ENCODE measurements at regions not wholly inside any gene's neighbourhood (a gene's known extent, or its start where the extent isn't known, plus 50 kb on each side); places are given as distances from the start of the nearest gene placed in this dataset.

DNA sequence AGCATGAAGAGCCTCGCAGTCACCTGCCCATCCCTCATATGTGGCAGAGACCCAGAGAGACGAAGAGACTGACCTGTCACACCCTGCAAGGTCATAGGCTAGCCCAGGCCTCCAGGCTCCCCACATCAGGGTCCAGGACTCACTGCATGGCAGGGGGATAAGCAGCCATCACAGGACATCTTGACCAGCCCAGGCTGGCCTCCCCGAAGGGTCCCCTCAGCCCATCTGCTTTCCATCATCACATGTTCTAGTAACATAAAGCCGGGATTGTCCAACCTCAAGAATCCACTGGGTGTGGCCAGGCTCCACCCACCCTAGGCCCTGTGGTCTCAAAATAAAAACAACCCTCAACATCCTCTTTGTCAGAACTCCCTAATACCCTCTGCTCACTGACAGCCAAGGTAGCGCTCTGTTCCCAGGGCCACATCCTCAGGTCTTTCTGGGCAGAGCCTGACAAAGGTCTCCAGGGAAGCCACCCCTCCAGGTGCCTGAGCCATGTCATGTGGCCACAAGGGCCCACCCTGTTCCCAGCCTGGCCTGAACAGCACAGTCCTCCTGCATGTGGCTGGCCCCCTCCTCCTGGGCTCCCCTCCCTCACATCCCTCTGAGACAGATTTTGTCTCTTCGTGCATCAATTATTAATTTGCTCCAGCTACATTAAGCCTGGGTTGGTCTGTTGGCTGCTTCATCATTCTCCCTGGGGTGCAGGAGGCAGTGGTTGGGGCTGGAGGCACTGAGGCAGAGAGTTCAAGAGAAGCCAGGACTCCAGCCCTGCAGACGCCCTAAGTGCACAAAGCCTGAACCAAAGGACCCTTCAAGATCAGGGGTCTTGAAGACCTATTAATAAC lies 131.8 kb upstream of the UNC5B start (continued):
- TF ChIP-seq, protein P1, sequence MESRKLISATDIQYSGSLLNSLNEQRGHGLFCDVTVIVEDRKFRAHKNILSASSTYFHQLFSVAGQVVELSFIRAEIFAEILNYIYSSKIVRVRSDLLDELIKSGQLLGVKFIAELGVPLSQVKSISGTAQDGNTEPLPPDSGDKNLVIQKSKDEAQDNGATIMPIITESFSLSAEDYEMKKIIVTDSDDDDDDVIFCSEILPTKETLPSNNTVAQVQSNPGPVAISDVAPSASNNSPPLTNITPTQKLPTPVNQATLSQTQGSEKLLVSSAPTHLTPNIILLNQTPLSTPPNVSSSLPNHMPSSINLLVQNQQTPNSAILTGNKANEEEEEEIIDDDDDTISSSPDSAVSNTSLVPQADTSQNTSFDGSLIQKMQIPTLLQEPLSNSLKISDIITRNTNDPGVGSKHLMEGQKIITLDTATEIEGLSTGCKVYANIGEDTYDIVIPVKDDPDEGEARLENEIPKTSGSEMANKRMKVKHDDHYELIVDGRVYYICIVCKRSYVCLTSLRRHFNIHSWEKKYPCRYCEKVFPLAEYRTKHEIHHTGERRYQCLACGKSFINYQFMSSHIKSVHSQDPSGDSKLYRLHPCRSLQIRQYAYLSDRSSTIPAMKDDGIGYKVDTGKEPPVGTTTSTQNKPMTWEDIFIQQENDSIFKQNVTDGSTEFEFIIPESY (IDR thresholded peaks at IDR 0.05; ENCODE audit: extremely low read depth, insufficient replicate concordance, low read length) = no peak
- TF ChIP-seq, protein P2, sequence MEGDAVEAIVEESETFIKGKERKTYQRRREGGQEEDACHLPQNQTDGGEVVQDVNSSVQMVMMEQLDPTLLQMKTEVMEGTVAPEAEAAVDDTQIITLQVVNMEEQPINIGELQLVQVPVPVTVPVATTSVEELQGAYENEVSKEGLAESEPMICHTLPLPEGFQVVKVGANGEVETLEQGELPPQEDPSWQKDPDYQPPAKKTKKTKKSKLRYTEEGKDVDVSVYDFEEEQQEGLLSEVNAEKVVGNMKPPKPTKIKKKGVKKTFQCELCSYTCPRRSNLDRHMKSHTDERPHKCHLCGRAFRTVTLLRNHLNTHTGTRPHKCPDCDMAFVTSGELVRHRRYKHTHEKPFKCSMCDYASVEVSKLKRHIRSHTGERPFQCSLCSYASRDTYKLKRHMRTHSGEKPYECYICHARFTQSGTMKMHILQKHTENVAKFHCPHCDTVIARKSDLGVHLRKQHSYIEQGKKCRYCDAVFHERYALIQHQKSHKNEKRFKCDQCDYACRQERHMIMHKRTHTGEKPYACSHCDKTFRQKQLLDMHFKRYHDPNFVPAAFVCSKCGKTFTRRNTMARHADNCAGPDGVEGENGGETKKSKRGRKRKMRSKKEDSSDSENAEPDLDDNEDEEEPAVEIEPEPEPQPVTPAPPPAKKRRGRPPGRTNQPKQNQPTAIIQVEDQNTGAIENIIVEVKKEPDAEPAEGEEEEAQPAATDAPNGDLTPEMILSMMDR (IDR thresholded peaks at IDR 0.05 in 2 of 3, conservative IDR thresholded peaks at IDR 0.05 in 1 of 3; ENCODE audit: borderline replicate concordance in 1 of 3, insufficient read depth in 1 of 3, low read depth in 2 of 3, low read length in 2 of 3) = no peak
- TF ChIP-seq POLR2A (IDR thresholded peaks at IDR 0.05; ENCODE audit: borderline replicate concordance, extremely low read depth, insufficient read depth, insufficient read length) = no peak
- no peak for TF ChIP-seq SRF (IDR thresholded peaks at IDR 0.05; ENCODE audit: low read depth)

DNA sequence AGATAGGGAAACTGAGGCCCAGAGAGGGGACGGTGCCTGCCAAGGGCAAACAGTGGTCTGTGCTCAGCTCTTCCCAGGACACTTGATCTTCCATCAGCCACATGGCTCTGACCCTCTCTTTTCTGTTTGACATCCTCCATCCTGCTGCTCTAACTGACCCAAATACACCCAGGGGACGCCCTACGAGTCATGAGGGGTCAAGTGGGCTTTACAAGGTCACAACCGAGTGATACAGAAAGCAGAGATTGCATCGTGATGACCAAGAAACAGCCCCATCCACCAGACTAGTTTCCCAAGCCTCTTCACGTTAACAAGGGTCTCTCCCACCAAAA lies 131.2 kb upstream of the UNC5B start:
- no peaks in the 10 kb centered on the region for H3K9me2 ChIP-seq (ENCODE audit: insufficient read depth)
- RAD21 ChIA-PET (ENCODE audit: low non-redundant PET in 1 of 2, low total read pairs in 2 of 2, uncharacterized antibody in 2 of 2, unreplicated experiment in 2 of 2) = no interaction called here
- H3K36me3 ChIP-seq (ENCODE audit: control insufficient read depth in 1 of 2, insufficient read depth in 2 of 2, low read length in 2 of 2) = no peaks in the 10 kb centered on the region
- DNase-seq (ENCODE audit: low read depth, low spot score) = no peak
- no peaks in the 10 kb centered on the region for H3K27me3 ChIP-seq (ENCODE audit: insufficient read depth, low read length)
- no peak overlapping the region for H3K4me3 ChIP-seq (replicated peaks in 1 of 2; ENCODE audit: low read depth in 1 of 2, low read length in 2 of 2)
- POLR2A ChIA-PET = no interaction called here
- H3K9me3 ChIP-seq (ENCODE audit: control insufficient read depth in 1 of 2, insufficient read depth in 1 of 2, low read depth in 1 of 2, low read length in 2 of 2) = no peaks in the 10 kb centered on the region
- H3K4me1 ChIP-seq (ENCODE audit: control insufficient read depth in 1 of 2, insufficient read depth in 2 of 2, low read length in 2 of 2) = peaks cover 0 to 8% of the 10 kb centered on the region in 2 experiments; a peak in 1 of 4 replicates
- H3K4me2 ChIP-seq (ENCODE audit: low read length) = no peak overlapping the region
- intact Hi-C loops (cut with micrococcal nuclease) = no loop called here
- H2AFZ ChIP-seq (ENCODE audit: low read depth, low read length, poor library complexity, severe bottlenecking) = no peak overlapping the region
- H3K9ac ChIP-seq (ENCODE audit: low read length) = no peak overlapping the region
- H3K27ac ChIP-seq (ENCODE audit: low read depth, low read length) = no peak overlapping the region
- CTCF ChIA-PET = no interaction called here
- H4K20me1 ChIP-seq (ENCODE audit: insufficient read depth) = no peaks in the 10 kb centered on the region
- no TSS peak for BruUV-seq (replicated peaks)
- no peak for ATAC-seq
- H3K79me2 ChIP-seq (ENCODE audit: insufficient read depth, low read length) = no peaks in the 10 kb centered on the region
- TF ChIP-seq FOSL1 (IDR thresholded peaks at IDR 0.05; ENCODE audit: low read depth) (no peak), POLR2A (IDR thresholded peaks at IDR 0.05; ENCODE audit: borderline replicate concordance, extremely low read depth, insufficient read depth, insufficient read length) (no peak), EZH2phosphoT487 (IDR thresholded peaks at IDR 0.05; ENCODE audit: borderline replicate concordance) (no peak), ZFX (IDR thresholded peaks at IDR 0.05) (no peak), RAD21 (IDR thresholded peaks at IDR 0.05; ENCODE audit: low read depth) (no peak), TCF7L2 (IDR thresholded peaks at IDR 0.05; ENCODE audit: borderline replicate concordance, extremely low read depth, insufficient read depth, insufficient read length) (no peak), YY1 (IDR thresholded peaks at IDR 0.05; ENCODE audit: extremely low read depth, insufficient replicate concordance, low read depth, low read length) (no peak)
- TF ChIP-seq, protein P3, sequence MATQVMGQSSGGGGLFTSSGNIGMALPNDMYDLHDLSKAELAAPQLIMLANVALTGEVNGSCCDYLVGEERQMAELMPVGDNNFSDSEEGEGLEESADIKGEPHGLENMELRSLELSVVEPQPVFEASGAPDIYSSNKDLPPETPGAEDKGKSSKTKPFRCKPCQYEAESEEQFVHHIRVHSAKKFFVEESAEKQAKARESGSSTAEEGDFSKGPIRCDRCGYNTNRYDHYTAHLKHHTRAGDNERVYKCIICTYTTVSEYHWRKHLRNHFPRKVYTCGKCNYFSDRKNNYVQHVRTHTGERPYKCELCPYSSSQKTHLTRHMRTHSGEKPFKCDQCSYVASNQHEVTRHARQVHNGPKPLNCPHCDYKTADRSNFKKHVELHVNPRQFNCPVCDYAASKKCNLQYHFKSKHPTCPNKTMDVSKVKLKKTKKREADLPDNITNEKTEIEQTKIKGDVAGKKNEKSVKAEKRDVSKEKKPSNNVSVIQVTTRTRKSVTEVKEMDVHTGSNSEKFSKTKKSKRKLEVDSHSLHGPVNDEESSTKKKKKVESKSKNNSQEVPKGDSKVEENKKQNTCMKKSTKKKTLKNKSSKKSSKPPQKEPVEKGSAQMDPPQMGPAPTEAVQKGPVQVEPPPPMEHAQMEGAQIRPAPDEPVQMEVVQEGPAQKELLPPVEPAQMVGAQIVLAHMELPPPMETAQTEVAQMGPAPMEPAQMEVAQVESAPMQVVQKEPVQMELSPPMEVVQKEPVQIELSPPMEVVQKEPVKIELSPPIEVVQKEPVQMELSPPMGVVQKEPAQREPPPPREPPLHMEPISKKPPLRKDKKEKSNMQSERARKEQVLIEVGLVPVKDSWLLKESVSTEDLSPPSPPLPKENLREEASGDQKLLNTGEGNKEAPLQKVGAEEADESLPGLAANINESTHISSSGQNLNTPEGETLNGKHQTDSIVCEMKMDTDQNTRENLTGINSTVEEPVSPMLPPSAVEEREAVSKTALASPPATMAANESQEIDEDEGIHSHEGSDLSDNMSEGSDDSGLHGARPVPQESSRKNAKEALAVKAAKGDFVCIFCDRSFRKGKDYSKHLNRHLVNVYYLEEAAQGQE (IDR thresholded peaks at IDR 0.05; ENCODE audit: low read depth) = no peak
- TF ChIP-seq, protein P2 (IDR thresholded peaks at IDR 0.05 in 2 of 3, conservative IDR thresholded peaks at IDR 0.05 in 1 of 3; ENCODE audit: borderline replicate concordance in 1 of 3, insufficient read depth in 1 of 3, low read depth in 2 of 3, low read length in 2 of 3) = no peak
- TF ChIP-seq, protein P4, sequence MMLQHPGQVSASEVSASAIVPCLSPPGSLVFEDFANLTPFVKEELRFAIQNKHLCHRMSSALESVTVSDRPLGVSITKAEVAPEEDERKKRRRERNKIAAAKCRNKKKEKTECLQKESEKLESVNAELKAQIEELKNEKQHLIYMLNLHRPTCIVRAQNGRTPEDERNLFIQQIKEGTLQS (IDR thresholded peaks at IDR 0.05) = no peak

Measured in HCT116 (cell line).